HG03378 (cell line): ENCODE measurements at regions not wholly inside any gene's neighbourhood (a gene's known extent, or its start where the extent isn't known, plus 50 kb on each side); places are given as distances from the start of the nearest gene placed in this dataset.

Source experiments
- ATAC-seq: cut with Tn5 transposase; IDR thresholded peaks from one replicate; pipeline ENCODE4 v1.9.1; 2021; ENCODE audit warnings: mild to moderate bottlenecking, moderate library complexity; ENCODE audit not compliant: unreplicated experiment

- ATAC-seq = no peak
These were observed 50.6 kb upstream of the SLC45A1 start for GRCh38 chr1:8267307-8267706.

- no peak for ATAC-seq
These were observed 51.3 kb upstream of the SLC45A1 start for GRCh38 chr1:8266436-8267165.

GRCh38 chr1:8263791-8264190 lies 54.1 kb upstream of the SLC45A1 start:
- no peak for ATAC-seq

GRCh38 chr1:8261398-8261762 lies 56.5 kb upstream of the SLC45A1 start:
- ATAC-seq = no peak

DNA sequence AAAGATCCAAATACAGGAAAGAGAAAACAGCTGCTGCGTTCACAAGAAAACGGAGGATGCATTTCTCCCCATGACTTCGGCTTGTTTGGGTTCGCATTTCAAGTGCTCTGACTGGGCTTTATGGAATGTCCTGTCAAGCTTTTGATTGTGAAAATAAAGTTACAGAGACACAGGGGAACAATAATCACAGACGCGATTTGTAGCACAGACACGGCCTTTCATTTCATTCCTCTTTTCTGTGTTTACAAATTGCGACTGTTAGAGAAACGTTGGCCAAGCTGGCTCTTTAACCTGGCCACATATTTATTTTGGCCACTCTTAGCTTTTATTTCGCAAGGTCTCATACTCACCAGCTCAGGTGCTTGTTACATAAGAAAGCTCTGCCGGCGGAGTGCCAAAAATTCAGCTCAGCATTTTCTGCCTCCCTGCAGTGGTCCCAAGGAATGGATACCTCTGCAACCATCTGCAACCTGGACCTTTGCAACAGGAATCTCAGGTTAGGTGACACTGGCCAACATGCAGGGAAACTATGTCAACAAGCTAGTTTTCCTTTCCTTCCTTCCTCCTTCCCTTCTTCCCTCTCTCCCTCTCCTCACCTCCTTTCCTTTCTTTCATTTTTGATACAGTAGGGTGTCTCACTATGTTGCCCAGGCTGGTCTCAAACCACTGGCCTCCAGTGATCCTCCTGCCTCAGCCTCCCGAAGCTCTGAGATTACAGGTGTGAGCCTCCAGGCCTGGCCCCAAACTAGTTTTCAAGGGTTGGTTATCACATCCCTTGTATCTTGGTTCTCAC lies 58.2 kb upstream of the SLC45A1 start:
- ATAC-seq = no peak

GRCh38 chr1:8257621-8258020 lies 60.3 kb upstream of the SLC45A1 start:
- no peak for ATAC-seq

GRCh38 chr1:8256321-8256720 lies 61.6 kb upstream of the SLC45A1 start:
- no peak for ATAC-seq

DNA sequence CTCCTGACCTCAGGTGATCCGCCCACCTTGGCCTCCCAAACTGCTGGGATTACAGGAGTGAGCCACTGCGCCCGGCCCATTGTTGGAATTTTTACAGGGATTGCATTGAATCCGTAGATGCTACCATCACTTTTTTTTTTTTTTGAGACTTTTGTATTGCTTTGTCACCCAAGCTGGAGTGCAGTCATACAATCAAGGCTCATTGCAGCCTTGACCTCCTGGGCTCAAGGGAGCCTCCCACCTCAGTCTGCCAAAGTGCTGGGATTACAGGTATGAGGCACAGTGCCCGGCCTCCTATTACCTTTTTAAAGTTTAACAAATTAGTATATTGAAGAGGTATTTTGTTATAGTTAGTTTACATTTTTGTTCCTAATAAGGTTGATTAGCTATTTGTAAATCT lies 62.2 kb upstream of the SLC45A1 start:
- ATAC-seq = no peak

- no peak for ATAC-seq
These were observed 65.5 kb upstream of the SLC45A1 start for GRCh38 chr1:8252266-8252951.

DNA sequence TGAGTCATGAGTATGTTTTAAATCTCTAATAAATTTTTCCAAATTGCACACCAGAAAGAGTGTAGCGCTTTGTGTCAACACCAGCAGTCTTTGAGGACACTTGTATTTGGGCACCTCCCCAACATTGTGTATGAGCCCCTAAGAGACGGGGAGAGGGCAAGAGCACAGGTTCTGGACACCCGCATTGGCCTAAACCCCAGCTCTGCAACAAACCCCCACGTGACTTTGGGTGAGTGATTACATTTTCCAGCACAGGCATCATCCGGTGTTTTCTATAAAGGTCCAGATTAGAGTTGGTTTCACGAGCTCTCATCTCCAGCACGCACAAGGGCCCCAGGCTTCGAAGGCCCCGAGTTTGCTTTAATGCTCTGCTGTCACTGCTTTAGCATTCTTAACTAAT lies 66.3 kb upstream of the SLC45A1 start:
- ATAC-seq = no peak

GRCh38 chr1:8249838-8250237 lies 68.1 kb upstream of the SLC45A1 start:
- no peak for ATAC-seq

DNA sequence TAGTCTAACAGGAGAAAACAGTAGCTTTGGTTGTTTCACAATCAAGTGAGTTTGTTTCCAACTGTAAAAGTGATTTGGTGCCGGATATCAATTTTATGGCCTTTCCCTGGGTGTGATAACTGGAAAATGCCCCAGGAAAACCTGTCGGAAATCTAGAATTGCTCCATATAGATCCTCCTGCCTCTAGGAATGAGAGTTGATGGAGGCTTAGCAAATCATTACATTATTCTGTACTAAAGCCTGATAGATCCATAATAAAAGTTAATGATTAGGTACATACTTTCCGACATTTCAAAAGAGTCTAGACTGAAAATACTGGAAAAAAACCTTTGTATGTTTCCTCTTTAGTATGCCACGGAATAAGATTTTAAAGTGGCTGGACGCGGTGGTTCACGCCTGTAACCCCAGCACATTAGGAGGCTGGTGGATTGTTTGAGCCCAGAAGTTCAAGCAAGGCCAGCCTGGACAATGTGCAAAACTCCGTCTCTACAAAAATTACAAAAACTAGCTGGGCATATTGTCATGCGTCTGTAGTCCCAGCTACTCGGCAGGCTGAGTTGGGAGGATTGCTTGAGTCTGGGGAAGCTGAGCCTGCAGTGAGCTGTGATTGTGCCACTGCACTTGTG lies 70.0 kb upstream of the SLC45A1 start:
- no peak for ATAC-seq

DNA sequence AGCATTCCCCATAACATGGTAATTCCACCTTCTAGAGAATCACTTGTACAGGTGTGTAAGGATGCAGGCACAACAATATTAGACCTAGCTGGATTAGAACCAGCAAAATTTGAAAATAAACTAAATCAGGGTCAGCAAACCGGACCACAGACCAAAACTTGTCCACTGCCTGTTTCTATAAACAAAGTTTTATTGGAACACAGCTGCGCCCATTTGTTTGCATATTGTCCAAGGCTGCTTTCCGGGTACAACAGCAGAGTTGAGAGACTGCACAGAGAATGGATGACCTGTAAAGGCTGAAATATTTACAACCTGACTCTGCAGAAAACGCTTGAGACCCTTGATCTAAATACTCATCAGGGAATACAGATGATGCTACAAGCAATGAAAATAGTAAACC lies 73.6 kb upstream of the SLC45A1 start:
- ATAC-seq = no peak

- ATAC-seq = no peak
These were observed 75.4 kb upstream of the SLC45A1 start for GRCh38 chr1:8242498-8242897.

DNA sequence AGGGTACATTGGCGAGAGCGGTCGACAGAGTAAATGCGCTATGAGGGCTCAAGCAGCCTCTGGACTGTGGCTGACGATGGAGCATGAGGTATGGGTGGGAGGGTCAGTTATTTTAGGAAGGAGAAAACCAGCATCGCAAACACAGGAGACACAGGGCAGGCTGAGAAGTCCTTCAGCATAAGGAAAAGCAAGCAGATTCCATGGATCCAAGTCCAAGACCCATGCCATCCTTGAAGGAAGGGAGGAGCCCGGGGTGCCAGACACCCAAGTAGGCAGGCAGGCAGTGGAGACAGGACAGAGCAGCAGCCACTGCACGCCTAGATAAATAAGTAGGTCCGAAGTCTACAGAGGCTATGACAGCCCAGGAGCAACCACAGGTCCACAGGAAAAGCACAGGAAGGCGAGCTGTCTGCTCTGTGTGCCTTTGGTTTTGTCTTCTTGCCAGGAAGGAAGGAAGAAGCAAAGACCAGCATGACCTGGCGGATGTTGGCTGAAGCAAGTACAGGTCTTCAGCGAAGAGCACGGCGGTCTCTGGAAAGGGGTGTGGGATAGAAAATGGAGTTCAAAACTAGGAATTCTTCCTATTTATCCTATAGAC lies 76.4 kb upstream of the SLC45A1 start:
- ATAC-seq = no peak

DNA sequence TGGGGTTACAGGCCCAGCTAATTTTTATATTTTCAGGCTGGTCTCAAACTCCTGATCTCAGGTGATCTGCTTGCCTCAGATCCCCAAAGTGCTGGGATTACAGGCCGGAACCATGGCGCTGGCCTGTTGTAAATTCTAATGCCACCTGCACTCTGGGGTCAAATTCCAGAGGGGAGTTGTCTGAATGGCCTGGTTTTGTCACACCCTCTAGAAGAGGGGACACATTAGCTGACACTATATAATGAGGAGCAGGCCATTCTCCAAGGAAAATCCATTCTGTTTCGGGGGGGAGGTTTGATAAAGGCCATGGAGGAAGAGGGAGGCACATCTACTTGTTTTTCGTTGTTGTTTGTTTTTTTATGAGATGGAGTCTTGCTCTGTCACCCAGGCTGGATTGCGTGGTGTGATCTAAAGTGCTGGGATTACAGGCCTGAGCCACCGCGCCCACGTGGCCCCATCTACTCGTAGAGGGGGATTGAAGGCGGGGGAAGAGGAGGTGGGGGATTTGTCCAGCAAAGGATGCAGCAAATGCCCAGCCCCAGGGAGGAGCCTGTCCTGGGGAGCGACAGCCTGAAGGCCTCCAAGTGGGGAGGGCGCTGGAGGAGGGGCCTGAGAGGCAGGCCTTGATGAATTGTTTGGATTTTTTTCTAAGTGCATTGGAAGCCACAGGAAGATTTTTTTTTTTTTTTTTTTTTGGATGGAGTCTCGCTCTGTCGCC lies 78.4 kb upstream of the SLC45A1 start:
- no peak for ATAC-seq

DNA sequence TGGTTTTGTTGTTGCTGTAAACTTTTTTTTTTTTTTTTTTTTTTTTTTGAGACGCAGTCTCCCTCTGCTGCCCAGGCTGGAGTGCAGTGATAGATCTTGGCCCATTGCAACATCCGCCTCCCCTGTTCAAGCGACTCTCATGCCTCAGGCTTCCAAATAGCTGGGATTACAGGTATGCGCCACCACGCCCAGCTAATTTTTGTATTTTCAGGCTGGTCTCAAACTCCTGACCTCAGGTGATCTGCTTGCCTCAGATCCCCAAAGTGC lies 78.9 kb upstream of the SLC45A1 start:
- ATAC-seq = no peak

GRCh38 chr1:8238141-8239038 lies 79.5 kb upstream of the SLC45A1 start:
- no peak for ATAC-seq

GRCh38 chr1:8232036-8232757 lies 85.7 kb upstream of the SLC45A1 start:
- ATAC-seq = no peak
